ENCODE measurements at regions not wholly inside any gene's neighbourhood (a gene's known extent, or its start where the extent isn't known, plus 50 kb on each side); places are given as distances from the start of the nearest gene placed in this dataset.

- TF ChIP-seq CTCF (CRISPR knock-in tag; IDR thresholded peaks at IDR 0.05) (no peak), PCBP2 (optimal IDR thresholded peaks at IDR 0.05; ENCODE audit: low read depth, low read length, poor library complexity, severe bottlenecking) (no peak), TAF1 (CRISPR knock-in tag; IDR thresholded peaks at IDR 0.05) (no peak), TBL1XR1 (IDR thresholded peaks at IDR 0.05; ENCODE audit: borderline replicate concordance, low read length, partially characterized antibody) (no peak), RAD21 (CRISPR knock-in tag; IDR thresholded peaks at IDR 0.05) (no peak), ZNF280B (CRISPR knock-in tag; IDR thresholded peaks at IDR 0.05; ENCODE audit: borderline replicate concordance) (no peak)
These were observed 1066.0 kb downstream of the AGBL1 start for GRCh38 chr15:87145696-87146095.

Measured in HepG2 (cell line).